NCI-H146 treated with DMSO at 0.1 percent for 48 hours (cell line): ENCODE measurements at regions not wholly inside any gene's neighbourhood (a gene's known extent, or its start where the extent isn't known, plus 50 kb on each side); places are given as distances from the start of the nearest gene placed in this dataset.
"Not testable (repeated sequence)": the region's sequence is repeated elsewhere in the genome, so short reads cannot be mapped to it uniquely, and the experiment has no call there.

Source experiments
- DNase-seq: peaks from one replicate; lab custom pipeline; 2025; ENCODE audit not compliant: unreplicated experiment; lab: John Stamatoyannopoulos, UW

DNA sequence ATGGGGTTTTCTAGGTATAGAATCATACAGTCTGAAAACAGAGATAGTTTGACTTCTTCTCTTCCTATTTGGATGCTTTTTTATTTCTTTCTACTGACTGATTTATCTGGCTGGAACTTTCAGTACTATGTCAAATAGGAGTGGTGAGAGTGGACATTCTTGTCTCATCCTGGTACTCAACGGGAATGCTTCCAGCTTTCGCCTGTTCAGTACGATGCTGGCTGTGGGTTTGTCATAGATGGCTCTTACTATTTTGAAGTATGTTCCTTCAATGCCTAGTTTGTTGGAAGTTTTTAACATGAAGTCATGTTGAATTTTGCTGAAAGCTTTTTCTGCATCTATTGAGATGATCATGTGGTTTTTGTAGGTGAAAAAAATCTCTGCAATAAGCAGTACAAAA is 730.4 kb downstream of the PLCL1 start:
- DNase-seq: no peak

DNA sequence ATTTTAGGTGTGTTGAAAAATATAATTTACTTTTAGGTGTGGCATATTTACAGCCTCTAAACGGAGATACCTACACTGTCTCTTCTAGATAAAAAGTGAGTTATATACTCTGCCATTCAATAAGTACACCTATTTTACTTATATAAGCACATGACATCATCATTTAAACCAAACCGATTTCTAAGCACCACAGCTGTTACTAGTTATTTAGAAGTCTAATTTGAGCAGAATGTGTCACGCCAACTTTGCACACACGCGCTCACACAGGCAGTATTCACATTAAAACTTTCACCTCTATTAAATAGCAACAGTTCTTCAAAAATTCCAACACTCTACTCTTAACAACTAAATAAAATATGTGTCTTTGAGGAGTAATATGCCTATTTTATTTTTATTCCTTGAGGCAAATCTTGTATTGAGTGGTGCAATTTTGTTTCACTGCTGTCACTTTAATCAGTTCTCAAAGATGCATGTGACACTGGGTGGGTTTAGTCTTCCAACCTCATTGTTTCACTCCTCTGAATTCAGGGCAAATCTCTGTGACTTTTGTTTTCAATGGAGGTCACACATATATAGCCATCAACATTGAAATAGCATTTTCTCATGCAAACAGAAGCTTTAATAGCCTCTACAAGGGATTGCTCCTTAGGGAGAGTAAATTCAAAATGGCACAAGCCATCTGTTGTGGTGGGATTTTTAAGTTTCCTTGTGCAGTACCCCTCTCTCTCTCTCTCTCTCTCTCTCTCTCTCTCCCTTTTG is 721.0 kb downstream of the PLCL1 start:
- no peak for DNase-seq

DNA sequence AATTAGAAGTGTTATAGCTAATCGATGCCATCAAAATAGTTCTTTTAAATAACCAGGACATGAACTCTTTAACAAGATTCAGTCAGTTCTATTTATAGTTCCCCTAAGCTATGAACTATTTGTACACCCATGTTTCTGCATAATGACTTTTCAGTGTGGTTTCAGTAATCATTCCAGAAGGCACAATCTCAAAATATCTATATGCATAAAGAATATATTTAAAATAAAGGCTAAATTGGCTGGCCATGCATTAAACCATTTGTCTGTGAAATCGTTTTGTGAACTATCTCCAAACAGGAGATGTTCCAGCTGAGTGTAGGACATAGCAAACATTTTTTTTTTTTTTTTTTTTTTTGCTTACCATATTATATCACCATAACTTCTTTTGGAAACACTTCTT is 719.3 kb downstream of the PLCL1 start:
- no peak for DNase-seq

GRCh38 chr2:198518935-198519334 is 714.5 kb downstream of the PLCL1 start:
- DNase-seq: no peak

DNA sequence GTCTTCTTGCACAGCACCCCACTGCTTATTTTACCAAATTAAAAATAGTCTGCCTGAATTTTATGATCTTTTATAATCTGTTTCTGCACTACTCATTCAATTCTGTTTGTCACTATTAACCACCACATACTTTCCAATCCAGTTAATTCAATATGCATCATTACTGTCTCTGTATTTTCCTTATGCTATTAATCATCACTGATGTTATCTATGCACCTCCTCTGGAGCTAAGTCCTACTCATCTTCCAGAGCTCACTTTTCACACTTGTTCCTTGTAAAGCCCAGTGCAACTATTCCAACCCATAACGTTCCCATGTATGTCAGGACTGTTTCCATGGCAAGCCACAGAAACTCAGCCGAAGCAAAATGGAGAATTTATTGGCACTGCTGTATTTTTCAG is 713.6 kb downstream of the PLCL1 start:
- no peak for DNase-seq

DNA sequence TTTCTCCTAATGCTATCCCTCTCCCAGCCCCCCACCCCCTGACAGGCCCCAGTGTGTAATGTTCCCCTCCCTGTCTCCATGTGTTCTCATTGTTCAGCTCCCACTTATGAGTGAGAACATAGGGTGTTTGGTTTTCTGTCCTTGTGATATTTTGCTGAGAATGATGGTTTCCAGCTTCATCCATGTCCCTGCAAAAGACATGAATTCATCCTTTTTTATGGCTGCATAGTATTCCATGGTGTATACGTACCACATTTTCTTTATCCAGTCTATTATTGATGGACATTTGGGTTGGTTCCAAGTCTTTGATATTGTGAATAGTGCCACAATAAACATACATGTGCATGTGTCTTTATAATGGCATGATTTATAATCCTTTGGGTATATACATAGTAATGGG is 704.2 kb downstream of the PLCL1 start:
- not testable (repeated sequence) for DNase-seq

DNA sequence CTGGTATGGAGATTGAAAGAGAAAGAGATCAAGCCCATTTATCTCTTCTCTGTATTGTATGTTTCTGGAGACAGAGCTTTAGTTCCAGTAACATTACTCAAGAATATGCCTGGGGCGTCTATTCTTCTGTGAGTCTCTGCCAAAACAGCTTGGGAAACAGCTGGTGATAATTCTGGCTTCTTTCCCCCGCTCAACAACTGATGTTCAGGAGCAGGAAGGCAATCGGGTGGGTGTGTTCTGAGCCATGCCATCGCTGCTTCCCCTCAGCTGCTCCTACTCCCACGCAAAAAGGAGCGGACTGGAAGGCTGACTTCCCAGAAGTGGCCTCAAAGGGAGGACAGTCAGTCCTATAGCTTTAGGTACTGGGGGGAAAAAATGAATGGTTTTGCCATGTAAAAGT is 695.1 kb downstream of the PLCL1 start:
- no peak for DNase-seq

DNA sequence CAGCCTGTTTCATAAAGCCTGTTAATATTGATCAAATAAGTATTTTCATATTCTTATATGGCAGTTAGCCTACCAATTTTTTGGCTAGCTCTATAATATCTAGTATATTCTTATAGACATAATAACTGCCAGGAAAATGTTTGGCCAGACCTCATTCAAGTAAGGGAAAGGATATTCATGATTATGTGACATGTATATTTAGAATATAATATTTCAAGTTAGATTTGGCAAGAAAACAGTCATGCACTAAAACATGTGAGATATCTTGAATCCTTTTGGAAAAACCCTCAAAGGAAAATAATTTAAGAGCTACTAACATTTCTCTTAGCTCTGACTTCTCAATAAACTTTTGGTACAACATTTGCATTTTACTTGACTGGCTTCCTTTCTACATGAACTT is 694.1 kb downstream of the PLCL1 start:
- no peak for DNase-seq

DNA sequence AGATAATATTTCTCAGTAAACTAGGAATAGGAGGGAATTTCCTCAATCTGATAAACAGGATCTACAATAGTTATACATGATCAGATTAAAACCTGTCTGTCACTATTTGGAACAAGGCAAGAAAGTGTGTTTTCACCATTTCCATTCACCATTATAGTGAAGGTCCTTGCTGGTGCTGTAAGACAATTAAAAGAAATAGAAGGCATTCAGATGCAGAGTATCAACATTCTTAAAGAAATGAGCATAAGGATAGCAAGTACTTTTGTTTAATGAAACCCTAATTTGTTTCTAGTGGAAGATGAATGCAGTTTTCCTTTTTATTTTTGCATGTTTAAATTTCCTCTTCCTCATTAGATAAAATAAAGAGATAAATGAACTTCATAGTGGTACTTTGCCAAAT is 693.7 kb downstream of the PLCL1 start:
- DNase-seq: no peak

- no peak for DNase-seq
These were observed 690.5 kb downstream of the PLCL1 start for GRCh38 chr2:198494931-198495330.

DNA sequence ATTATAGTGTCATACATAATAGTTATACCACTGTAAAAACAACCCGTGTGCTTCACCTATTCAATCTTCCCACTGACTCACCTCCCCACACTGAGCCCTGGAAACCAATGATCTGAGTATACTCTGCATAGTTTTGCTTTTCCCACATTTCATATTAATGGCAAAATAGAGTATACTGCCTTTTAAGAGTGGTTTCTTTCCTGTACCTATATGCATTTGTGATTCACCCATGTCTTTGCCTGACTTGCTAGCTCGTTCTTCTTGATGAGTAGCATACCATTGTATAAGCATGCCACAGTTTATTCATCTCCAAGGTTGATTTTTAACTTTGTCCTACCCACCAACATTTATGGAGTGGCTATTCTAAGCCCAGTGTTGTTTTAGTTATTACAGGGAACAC is 686.4 kb downstream of the PLCL1 start:
- no peak for DNase-seq

DNA sequence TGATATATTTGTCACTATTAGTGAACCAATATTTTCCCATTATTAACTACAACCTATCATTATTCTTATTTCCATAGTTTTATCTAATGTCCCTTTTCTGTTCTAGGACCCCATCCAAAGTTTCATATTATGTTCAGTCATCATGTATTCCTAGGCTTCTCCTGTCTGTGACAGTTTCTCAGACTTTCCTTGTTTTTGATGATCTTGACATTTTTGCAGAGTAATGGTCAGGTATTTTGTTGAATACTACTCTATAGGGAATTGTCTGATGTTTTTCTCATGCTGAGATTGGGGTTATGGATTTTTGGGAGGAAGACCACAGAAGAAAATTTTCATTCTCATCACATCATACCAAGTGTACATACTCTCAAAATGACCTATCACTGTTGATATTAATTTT is 684.6 kb downstream of the PLCL1 start:
- no peak for DNase-seq

DNA sequence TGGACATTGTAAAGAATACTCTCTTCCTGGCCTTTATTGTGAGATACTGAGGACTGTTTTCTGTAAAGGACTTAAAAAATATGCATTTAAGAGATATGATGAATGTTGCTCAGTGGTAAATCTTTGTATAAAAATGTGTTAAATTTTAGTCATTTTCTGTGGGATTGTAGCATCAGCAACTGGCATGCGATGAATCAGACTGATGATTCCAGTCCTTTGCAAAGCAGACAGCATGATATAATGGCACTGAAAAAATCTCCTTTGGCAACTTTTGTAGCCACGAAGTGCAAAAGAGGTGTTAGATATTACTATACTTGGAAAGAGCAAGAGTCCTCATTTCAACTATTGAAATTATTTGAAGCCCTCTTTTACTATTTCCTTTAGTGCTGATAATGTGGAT is 678.7 kb downstream of the PLCL1 start:
- DNase-seq: no peak

GRCh38 chr2:198479065-198479464 is 674.7 kb downstream of the PLCL1 start:
- no peak for DNase-seq

DNA sequence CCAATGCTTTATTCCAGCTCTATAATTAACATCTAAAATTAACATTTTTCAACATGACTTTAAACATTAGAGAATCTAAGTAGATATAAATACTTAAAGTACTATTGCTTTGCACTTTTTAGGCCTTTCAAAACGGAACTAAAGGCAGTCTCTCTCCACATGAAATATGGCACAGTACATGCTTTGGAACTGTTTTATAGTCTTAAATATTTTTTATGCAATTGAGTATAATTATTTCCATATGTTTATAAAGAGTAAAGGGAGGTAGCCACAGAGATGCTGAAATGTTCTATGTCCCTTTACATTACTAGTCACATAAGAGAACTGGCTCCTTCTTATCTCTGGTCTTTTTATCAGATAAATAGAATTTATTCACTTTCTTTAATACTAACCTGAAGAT is 674.0 kb downstream of the PLCL1 start:
- no peak for DNase-seq

DNA sequence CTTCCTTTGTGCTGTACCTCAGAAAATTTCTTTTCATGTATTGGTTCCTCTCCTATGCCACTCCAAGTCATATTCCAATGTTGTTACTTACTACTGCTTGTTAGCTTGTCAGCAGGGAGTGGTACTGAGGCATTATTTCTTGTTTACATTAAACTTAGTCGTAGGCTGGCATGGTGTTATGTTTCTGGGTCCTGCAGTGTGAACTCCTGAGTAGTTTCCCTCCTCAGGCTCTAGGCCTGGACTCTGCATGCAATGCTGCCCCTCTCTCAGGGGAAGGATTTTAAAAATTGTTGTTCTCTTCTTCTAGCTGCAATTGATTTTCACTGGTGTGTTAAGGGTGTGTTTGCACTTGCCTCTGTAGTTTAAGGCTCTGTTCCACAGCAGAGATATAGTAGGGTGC is 671.6 kb downstream of the PLCL1 start:
- DNase-seq: no peak

GRCh38 chr2:198471291-198471690 is 666.9 kb downstream of the PLCL1 start:
- no peak for DNase-seq

DNA sequence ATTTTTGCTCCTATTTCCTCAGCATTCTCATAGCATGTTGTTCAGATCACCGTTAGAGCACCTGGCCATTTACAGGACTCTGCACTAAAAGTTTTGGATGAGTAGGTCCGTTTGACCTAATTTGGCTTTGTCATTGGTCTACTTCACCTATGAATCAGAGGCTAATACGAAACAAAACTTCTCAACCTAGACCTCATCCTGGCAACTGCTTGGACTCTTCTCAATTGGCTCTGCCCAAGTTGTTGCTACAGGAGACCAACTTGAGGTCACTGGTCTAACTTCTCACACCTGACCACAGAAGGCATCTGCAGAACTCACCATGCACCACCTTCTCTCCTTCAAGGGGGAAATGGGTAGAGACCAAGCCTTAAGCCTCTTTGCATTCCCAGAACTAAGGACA is 663.7 kb downstream of the PLCL1 start:
- no peak for DNase-seq

DNA sequence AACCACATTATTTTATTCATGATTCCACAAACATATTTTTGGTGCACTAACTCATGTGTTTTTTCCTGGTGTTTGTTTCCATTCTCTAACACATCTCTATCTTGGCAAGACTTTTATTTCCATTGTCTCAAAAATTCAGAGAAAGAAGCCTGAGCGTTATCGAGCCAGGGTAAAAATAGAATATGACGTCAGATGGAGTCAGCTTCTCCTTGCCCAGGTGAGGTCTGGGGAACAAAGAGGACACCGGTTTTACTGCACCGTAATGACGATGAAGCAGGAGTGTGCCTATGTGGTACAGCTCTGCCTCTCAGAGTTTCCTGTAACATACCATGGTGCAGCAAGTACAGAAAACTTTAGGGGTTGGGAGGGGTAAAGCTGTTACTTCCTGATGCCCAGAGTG is 661.6 kb downstream of the PLCL1 start:
- no peak for DNase-seq

DNA sequence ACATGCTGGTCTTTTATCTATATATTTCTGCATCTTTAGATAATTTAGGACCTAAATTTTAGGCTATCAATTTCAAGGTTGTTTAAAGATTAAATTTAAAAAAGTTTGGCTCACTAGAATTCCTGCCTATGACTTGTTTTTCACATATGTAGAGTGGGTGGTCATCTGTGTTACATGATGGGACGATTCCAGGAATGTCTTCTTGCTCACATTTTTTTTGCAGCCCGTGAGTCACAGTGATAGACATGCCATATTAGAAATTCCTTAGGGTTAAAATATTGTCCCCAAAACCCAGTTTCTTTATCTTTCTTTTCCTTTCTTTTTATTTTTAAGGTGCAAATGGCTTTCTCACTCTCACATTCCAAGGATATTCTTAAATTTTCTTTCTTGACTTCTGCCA is 652.0 kb downstream of the PLCL1 start:
- DNase-seq: no peak

GRCh38 chr2:198453866-198454265 is 649.5 kb downstream of the PLCL1 start:
- DNase-seq: no peak

DNA sequence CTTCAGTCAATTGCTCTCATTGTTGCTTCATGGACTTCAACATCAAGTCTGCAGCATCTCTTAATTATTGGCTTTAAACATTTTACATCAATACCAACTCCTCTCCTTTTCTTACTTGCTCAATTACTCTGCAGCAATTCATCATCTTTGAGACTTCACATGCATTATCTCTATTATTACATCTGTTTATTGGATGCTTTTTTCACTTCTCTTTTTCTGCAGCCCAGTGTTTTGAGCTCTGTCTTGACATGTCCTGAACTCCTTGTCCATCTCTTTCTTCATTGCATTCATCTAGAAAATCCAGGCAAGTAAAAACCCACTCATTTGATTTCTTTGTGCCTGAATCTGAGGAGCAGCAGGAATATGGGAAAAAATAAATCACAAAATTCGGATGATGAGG is 647.9 kb downstream of the PLCL1 start:
- no peak for DNase-seq

- no peak for DNase-seq
These were observed 644.4 kb downstream of the PLCL1 start for GRCh38 chr2:198448789-198449188.
